ENCODE measurements at regions not wholly inside any gene's neighbourhood (a gene's known extent, or its start where the extent isn't known, plus 50 kb on each side); places are given as distances from the start of the nearest gene placed in this dataset.

DNA sequence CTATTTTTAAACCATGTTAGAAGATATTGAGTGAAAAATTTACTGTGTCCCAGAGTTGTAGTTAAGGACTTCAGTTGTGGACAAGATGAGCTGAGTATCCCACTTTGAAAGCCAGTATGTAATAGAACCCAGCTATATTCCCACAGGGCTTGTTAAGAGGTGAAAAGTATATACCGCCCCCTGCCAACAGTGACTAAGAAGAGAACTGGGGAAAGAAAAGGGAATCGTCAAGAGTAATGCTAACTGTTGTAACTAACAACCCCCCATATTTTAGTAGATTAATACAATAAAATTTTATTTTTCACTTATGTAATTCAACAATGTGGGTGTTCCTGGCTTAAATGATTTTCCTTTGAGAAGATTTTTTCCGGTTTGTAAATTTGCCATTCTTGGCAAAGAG lies 250.4 kb upstream of the GIMD1 start:
- H3K4me3 ChIP-seq (ENCODE audit: low read depth, low read length), result no peak overlapping the region
- TF ChIP-seq, protein P1, sequence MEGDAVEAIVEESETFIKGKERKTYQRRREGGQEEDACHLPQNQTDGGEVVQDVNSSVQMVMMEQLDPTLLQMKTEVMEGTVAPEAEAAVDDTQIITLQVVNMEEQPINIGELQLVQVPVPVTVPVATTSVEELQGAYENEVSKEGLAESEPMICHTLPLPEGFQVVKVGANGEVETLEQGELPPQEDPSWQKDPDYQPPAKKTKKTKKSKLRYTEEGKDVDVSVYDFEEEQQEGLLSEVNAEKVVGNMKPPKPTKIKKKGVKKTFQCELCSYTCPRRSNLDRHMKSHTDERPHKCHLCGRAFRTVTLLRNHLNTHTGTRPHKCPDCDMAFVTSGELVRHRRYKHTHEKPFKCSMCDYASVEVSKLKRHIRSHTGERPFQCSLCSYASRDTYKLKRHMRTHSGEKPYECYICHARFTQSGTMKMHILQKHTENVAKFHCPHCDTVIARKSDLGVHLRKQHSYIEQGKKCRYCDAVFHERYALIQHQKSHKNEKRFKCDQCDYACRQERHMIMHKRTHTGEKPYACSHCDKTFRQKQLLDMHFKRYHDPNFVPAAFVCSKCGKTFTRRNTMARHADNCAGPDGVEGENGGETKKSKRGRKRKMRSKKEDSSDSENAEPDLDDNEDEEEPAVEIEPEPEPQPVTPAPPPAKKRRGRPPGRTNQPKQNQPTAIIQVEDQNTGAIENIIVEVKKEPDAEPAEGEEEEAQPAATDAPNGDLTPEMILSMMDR (IDR thresholded peaks at IDR 0.05; ENCODE audit: low read depth, low read length), result no peak
- no peaks in the 10 kb centered on the region for H3K27me3 ChIP-seq (ENCODE audit: control insufficient read depth, insufficient read depth, low read length)
- H3K9me3 ChIP-seq (ENCODE audit: control insufficient read depth, insufficient read depth, low read length), result no peaks in the 10 kb centered on the region
- ChIA-PET POLR2A (no interaction called here), CTCF (no interaction called here)
- no peak overlapping the region for H3K27ac ChIP-seq (ENCODE audit: low read depth, low read length)
- no peak for DNase-seq (ENCODE audit: low read depth, low spot score)

DNA sequence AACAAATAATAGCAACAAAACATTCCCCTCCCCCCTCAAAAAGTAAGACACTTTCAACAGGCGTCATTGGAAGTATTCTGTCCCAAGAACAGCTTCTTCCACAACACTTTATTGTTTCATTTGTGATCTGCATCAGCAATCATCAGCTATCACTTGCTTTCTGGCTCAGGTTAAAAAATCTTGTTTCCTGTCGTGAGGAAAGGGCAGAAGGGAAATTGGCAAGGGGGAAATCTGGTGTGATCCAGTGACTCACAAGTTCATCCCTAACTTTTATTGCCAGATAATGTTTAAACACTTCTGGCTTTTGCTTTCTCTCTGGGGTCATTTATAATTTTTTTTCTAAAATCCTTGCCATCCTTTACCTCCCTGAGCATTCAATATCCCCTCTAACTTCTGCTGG lies 247.4 kb upstream of the GIMD1 start:
- DNase-seq (ENCODE audit: low read depth, low spot score), result no peak
- ChIA-PET POLR2A (no interaction called here), CTCF (no interaction called here)
- Histone ChIP-seq H3K27ac (ENCODE audit: low read depth, low read length) (no peak overlapping the region), H3K4me3 (ENCODE audit: low read depth, low read length) (no peak overlapping the region), H3K9me3 (ENCODE audit: control insufficient read depth, insufficient read depth, low read length) (no peaks in the 10 kb centered on the region; the same call in 1 of the 2 replicates), H3K27me3 (ENCODE audit: control insufficient read depth, insufficient read depth, low read length) (no peaks in the 10 kb centered on the region)
- TF ChIP-seq, protein P1 (IDR thresholded peaks at IDR 0.05; ENCODE audit: low read depth, low read length), result no peak

DNA sequence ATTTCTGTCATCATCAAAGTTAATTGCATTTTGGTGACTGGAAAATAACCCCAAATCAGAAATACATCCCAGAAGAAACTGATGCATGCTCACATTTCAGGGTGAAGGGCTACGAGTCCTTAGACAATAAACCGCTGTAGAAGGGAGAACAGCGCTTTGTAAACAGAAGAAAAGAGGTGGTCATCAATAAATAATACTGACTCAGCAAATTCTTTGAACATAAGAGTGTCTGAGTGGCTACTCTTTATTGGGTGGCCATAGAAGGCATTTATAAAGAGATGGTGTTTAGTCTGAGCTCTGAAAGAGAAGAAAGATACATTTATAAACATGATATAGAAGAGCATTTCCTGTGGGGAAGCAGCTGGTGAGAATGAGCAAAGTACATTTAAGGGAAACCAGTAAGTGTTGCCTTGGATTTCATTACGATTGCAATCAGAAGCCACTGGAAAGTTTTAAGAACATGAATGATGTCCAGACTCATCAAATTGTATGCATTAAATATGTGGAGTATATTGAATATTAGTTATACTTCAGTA lies 246.9 kb upstream of the GIMD1 start:
- TF ChIP-seq, protein P1 (IDR thresholded peaks at IDR 0.05; ENCODE audit: low read depth, low read length), result no peak
- no peak overlapping the region for H3K4me3 ChIP-seq (ENCODE audit: low read depth, low read length)
- no peak overlapping the region for H3K27ac ChIP-seq (ENCODE audit: low read depth, low read length)
- no peaks in the 10 kb centered on the region; the same call in 1 of the 2 replicates for H3K9me3 ChIP-seq (ENCODE audit: control insufficient read depth, insufficient read depth, low read length)
- DNase-seq (ENCODE audit: low read depth, low spot score), result no peak
- ChIA-PET POLR2A (no interaction called here), CTCF (interaction anchor here (0.6 kb wide), 1 partner anchor 191 kb away, joined by 3 read pairs; no protein-coding TSS in a partner anchor)
- H3K27me3 ChIP-seq (ENCODE audit: control insufficient read depth, insufficient read depth, low read length), result no peaks in the 10 kb centered on the region

DNA sequence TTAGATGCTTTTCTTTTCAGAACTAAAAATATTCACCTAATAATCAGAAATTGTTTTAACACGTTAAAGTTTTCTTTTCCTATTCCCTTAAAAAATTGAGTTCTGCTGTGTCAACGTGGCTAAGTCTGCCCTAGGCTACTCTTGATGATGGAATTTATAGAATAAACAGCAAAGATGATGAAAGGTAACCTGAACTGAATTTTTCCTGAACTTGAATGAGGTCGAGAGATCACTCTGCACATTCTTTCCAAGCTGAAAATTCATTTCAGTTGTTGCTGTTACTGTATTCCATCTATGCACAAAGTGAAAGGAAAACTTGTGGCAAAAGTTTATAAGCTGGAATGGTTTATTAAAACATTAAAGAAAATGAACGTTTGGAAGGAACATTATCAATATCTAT lies 245.9 kb upstream of the GIMD1 start:
- Histone ChIP-seq H3K9me3 (ENCODE audit: control insufficient read depth, insufficient read depth, low read length) (peaks cover 7% of the 10 kb centered on the region; the same call in 1 of the 2 replicates), H3K27me3 (ENCODE audit: control insufficient read depth, insufficient read depth, low read length) (no peaks in the 10 kb centered on the region), H3K27ac (ENCODE audit: low read depth, low read length) (no peak overlapping the region), H3K4me3 (ENCODE audit: low read depth, low read length) (peak overlapping the region; percentile 29)
- ChIA-PET POLR2A (no interaction called here), CTCF (interaction anchor here (0.6 kb wide), 1 partner anchor 96 kb away, joined by 8 read pairs; no protein-coding TSS in a partner anchor)
- peak; percentile 4 for DNase-seq (ENCODE audit: low read depth, low spot score)
- TF ChIP-seq, protein P1 (IDR thresholded peaks at IDR 0.05; ENCODE audit: low read depth, low read length), result no peak

DNA sequence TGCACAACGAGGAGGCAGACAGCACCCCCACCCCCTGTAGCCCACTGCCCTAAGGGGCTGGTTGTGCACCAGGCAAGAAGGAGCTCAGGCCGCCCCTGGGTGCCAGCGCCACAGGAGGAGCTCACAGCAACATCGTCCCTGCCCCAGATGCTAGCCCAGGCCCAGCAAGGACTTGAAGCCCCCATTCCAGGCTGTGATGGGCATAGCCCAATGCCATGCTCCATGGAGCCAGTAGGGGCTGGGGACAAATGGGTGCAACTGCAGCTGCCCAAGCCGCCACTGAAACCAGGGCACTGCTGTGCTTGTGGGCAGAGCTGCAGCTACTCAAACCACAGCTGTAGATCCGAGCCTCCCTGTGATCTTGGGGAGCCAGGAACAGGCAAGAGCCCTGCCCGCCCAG lies 241.3 kb upstream of the GIMD1 start:
- Histone ChIP-seq H3K27me3 (ENCODE audit: control insufficient read depth, insufficient read depth, low read length) (no peaks in the 10 kb centered on the region), H3K27ac (ENCODE audit: low read depth, low read length) (no peak overlapping the region), H3K9me3 (ENCODE audit: control insufficient read depth, insufficient read depth, low read length) (peaks cover 7% of the 10 kb centered on the region; the same call in 1 of the 2 replicates), H3K4me3 (ENCODE audit: low read depth, low read length) (no peak overlapping the region)
- no peak for DNase-seq (ENCODE audit: low read depth, low spot score)
- ChIA-PET CTCF (no interaction called here), POLR2A (no interaction called here)
- TF ChIP-seq, protein P1 (IDR thresholded peaks at IDR 0.05; ENCODE audit: low read depth, low read length), result no peak

Data from AG04450 (cell line).